GM21360 (cell line): ENCODE measurements at regions not wholly inside any gene's neighbourhood (a gene's known extent, or its start where the extent isn't known, plus 50 kb on each side); places are given as distances from the start of the nearest gene placed in this dataset.
"Not testable (repeated sequence)": the region's sequence is repeated elsewhere in the genome, so short reads cannot be mapped to it uniquely, and the experiment has no call there.

Source experiments
- ATAC-seq: cut with Tn5 transposase; IDR thresholded peaks from one replicate; pipeline ENCODE4 v1.9.1; 2021; ENCODE audit warnings: mild to moderate bottlenecking, moderate library complexity; ENCODE audit not compliant: unreplicated experiment

DNA sequence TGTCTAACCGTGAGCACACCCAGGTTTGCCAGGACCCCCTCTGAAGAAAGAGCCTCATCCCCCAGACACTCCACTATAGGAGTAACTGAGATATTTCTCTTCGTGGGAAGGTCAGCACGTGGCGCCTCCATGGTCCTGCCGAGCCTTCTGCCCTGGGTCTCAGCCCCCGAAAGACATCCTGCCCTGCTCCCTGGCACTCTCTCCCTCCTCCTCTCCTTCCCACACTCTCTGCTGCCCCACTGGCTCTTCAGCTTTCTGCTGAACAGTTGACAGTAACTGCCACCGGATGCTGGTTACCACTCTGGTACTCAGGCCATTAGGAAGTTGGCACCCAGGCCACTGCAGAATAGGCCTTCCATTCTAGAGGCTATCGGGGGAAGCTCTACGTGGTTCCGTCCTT is 185.2 kb downstream of the UACA start:
- ATAC-seq: no peak

DNA sequence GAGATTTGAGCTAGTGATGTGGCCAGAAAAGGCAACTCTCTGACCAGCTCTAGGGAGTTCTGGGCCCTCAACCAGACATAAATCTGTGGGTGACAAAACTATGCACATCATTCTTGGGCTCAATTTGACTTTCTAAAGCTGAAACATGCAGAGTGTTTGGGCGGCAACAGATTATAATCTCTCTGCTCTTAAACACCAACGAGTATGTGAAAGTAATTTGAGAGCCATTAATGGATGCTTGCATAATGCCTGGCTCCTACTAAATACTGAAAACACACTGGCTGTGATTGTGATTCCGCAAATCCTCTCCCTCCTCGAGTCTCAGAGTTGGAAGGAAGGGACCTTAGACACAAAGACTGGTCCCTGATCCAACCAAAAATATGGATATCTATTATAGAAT is 186.7 kb downstream of the UACA start:
- no peak for ATAC-seq

DNA sequence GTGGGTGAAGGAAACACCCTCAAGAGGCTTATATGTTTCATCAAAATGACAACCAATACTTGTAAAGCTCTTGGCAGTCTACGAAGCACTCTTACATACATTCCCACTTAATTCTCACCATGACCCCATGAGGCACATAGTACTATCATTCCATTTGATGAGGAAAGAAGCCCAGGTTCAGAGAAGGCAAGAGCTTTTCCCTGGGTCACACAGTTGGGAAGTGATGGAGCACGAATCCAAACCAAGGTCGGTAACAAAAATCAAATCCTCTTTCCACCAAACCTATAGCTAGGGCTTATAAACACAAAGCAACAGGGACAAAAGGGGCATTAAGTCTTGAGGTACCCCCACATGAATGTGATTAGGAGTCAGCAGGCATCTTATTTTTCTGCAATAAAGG is 187.1 kb downstream of the UACA start:
- no peak for ATAC-seq

DNA sequence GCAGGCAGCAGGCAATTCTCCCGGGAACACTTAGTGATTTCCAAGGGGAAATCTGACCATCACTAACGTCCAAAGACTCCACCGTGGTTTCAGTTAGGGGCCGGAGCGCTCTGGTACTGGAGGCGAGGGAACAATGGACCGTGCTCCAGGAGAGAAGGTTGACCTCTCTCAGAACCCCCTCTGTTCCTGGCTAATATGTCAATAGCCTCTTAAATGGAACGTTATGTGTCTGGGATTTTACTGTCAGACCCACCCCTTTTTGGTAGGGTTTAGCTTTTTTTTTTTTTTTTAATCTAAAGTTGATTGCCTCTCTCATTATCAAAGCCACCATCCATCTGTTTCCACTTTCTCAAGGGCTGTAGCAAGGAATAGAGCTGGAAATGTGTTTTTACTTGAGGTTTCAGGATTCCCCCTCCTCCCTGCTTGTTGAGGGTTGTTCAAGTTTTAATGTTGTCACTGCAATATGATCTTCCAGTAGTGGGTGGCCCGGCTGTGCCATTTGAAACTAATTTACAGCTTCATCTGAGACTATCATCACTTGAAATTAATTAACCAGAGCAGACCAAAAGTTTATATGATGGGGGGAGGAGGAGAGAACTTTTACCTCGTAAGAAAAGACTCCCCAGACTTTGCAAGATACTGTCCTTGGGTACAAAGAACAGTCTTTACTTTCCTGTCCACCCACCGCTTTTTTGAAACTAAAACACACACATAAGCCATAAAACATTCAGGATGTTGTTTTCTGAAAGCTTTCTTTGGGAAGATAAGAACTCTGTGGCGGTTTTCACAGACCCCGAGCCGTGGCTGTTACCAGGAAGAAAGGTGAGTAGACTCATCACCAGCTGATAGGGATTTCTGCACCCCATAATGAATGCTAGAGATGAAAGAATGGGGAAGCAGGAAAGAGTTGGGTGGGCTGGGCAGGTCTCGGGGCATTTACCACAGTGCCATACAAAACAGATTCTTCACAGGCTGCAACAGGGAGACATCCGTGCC is 187.8 kb downstream of the UACA start:
- ATAC-seq: no peak

DNA sequence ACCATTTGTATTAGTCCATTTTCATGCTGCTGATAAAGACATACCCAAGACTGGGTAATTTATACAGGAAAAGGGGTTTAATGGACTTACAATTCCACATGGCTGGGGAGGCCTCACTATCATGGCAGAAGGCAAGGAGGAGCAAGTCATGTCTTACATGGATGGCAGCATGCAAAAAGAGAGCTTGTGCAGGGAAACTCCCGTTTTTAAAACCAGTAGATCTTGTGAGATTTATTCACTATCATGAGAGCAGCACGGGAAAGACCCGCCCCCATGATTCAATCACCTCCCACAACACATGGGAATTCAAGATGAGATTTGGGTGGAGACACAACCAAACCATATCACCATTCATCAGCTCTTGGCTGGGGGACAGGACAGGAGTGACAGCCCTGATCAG is 189.0 kb downstream of the UACA start:
- ATAC-seq: not testable (repeated sequence)

DNA sequence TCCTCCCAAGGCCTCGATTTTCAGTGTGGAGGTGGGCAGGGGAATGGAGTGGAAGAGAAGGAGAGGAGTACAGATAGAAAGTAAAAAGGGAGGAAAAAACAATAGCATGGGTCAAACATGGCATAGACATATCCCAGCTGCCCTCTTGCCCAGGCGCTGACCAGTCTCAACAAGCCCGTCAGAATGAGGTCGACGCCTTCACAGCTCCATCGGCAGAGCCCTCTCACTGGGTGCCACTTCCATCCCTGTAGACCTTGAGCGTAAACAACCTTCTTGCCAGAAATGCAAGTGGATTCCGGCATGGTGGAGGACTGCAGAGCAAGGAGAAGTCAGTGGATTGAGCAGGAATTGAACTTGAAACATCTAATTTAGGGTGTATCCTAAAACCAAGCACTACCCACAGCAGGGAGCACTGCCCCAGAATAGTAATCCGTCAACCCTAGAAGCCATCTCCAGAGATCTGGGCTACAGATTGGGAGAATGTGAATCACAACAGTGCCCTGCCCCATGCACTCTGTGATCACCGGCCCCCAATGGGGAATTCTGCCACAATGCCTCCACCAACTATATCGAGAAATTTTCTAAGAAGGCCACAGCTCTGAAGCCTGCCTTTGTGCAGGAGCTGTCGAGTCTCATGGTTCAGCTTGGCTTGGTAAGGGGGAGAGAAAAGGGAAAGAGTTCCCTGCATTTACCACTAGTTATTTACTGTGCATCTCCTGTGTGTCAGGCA is 190.1 kb downstream of the UACA start:
- no peak for ATAC-seq

DNA sequence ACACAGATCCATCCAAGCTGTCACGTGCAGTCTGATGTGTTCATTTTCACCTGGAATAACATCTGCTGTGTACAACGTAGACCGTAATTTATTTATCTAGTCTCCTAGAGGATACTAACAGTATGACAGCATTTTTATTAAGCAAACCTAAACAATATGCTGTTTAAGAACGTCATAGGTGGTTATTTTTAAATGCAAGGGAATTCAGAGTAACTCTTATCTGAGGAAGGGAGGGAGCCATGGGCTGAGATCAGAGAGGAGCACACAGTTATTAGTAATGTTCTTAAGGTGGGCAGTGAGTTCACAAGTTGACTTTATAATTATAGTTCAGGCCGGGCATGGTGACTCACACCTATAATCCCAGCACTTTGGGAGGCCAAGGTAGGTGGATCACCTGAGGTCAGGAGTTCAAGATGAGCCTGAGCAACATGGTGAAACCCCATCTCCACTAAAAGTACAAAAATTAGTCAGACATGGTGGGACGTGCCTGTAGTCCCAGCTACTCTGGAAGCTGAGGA is 193.6 kb downstream of the UACA start:
- no peak for ATAC-seq

DNA sequence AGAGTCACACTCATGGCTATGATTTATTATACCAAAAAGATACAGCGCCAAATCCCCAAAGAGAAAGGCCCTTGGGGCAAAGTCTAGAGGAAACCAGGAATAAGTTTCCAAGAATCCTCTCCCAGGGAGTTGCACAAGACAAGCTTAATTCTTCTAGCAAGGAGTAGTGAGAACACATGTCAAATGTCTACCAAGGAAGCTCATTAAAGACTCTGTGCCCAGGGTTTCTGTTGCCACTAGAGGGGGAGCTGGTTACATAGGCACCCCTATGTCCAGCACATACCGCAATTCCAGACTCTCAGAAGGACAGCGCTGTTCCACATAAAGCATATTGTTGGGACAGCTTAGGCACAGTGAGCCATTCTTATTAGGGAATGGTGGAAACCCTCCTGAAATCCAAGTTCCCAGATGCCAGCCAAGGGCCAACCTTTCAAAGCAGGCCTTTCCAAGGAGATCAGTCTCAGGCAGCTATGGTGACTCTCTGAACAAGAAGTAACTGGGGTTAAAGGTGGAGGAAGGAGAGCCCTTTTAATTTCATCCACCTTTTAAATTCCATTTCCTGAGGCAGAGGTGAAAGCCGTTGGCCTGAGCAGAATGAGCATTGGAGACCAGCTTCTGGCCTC is 194.2 kb downstream of the UACA start:
- ATAC-seq: no peak

DNA sequence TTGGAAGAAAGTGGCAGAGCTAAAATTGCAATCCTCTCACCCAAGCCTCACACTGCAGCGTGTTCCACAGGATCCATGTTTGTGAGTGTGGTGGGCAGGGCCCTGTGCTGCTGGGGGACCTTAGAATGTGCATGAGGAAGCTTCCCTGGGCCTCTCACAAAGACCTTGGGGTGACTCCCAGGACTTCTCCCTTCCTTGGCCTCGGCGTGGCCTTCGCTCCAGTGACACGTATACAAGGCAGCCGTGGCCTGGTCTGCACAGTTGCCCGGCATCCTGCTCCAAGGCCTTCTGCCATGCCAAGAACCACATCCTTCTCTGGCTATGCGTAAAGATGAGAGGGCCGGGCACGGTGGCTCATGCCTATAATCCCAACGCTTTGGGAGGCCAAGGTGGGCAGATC is 196.4 kb downstream of the UACA start:
- no peak for ATAC-seq

DNA sequence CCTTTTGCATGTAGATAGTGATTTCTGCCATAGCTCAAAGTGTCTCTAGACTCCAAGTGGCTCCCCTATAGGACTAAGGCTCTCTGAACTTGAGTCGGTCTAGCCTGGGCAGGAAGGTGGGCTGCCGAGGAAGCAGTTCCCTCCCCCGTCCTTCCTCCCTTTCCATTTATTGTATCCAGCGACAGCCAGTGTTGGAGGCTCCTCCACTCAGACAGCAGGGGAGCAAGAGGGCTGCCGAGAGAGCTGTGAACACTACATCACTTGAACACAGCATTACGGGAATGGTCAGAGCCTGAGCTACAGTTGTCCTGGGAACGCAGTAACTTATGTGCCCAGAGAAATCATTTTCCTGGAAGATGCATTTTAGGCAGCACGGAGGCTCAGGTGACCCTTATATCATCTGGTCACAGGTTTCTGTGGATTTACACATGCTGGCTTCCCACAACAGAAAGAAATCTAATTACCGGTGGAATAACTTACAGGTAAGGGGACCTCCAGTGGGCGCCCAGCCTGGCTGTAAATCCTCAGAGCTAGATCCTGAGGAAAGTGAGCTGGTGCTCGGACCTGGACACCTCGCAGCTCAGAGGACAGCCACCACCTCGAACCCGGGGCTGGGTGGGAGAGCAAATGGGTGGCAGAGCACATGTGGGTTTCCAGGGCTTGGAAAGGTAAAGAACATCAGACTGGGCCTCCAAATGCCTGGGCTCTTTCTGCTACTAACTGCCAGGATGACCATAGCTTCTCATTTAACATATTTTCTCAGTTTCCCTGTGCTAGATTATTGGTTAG is 197.1 kb downstream of the UACA start:
- no peak for ATAC-seq

DNA sequence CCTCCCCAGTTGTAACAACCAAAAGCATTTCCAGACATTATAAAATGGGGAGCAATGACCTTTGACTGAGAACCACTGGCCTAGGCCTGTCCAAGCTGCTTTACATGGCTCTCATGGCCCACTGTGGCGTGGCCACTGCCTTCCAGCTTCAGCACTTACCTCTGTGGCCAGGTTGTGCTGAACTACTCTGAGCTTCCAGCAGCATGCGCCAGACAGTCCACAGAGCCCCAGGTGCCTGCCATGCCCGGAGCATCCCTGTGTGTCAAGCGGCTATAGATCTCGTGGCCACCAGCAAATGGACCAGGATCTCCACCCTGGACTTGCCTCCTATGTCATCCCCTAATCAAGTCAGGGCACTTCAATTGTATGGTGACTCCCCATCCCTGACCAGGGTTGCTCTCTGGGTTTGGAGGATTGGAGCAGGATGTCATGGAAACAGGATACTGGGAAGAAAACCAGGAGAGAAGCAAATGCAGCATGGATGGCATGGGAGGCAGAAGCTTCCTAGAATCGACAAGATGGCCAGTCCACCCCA is 199.7 kb downstream of the UACA start:
- ATAC-seq: no peak

DNA sequence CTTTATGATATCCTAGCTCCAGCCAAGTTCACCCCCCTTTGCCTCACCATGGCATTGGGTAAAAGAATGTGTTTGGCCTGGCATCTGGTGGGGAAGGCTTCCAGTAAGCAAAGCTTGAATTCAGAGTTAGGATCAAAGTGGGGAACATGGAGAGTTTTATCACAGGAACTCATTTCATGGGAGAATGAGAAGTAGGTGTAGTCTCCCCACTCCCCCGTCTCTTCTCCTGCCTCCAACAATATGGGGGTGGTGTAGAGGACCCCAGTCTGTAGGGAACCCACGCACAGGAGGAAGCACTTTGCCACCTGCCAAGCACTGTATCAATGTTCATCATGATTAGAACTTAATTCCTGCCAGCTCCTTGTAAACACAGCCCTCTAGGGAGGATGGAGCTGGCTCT is 200.5 kb downstream of the UACA start:
- ATAC-seq: no peak

DNA sequence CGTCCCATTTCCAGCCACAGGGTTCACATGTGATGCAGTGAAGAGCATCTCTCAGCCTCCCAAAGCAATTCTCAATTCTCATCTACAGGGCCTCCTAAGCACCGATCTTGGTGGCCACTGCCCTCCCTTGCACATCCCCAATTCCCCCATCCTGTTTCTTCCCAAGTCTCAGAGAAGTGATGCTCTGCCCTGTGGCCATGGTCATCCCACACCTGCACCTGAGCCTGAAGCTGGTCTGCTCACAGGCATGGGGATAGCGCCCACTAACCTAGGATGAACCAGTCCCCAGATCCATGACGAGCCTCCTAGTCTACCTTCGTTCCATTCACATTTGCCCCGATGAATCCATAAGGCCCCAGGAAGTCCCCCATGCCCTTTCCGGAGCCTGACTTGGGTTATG is 201.5 kb downstream of the UACA start:
- no peak for ATAC-seq

DNA sequence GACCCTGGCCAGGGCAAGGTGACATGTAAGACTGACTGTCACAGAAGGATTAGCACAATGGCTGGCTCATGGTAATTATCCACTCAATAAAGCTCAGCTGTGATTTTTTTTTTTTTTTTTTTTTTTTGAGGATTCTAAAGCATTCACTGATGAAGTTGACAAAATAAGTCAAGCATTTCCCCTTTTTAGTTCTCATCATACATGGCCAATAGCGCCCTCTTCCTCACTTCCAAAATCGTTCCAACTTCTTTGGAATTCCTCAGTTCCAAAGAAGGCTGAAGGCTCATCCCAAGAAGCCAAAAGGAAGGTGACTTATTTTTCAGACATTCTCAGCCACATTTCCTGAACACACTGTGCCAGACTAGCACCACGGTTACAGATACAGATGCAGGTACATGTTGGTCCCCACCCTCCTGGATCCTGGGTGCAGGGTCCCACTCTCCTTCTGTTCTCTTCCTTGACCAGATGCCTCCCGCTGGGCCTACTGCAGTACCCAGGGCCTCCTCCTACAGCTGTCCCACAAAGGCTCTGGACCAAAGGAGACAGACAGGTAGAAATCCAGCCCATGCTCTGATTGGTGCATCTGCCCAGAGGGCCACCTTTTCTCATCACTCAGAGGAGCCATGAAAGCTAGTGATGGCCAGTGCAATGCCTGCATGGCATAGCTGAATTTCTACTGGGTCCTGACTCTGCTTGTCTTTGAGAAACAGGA is 202.6 kb downstream of the UACA start:
- ATAC-seq: no peak

DNA sequence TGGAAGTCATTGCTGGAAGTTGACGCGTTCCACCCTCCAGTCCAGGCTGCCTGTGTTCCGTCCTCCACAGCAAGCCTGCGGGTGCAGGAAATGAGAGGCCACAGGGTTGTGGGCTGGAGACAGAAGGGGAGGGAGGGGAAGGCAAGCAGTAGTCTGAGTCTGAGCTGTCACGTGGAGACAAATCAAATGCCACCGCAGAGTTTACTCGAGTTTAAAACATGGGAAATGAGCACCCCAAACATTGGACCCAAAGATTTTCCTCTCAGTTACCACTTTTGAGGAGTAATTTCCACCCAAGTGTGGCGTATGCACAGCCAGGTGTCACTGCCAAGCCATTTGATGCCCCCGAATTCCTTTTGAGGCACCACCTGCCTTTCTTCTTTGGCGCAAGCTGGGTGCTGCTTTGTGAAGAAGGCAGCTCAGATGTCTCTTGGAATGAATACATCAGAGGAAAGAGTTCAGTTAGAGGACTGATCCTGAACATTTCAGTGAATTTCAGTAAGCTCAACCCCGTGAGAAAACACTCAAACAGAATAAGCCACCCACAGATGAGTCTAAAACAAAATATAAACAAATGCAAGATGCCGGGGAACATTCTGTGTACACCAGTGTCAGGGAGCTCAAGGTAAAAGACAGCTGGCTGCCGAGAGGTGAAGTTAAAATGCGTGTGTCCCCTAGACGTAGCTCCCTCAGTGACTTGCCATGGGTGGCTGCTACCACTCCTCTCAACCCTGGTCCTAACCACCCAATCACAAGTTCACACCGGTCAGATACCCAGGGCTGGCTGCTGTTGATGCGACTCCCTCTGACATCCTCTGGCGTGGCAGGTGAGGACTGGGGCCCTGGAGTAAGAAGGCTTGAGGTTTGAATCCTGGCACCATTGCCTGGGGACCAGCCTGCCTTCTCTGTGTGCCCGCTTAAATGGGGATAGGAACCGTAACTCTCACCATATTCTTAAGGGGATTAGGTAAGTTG is 203.8 kb downstream of the UACA start:
- ATAC-seq: no peak

DNA sequence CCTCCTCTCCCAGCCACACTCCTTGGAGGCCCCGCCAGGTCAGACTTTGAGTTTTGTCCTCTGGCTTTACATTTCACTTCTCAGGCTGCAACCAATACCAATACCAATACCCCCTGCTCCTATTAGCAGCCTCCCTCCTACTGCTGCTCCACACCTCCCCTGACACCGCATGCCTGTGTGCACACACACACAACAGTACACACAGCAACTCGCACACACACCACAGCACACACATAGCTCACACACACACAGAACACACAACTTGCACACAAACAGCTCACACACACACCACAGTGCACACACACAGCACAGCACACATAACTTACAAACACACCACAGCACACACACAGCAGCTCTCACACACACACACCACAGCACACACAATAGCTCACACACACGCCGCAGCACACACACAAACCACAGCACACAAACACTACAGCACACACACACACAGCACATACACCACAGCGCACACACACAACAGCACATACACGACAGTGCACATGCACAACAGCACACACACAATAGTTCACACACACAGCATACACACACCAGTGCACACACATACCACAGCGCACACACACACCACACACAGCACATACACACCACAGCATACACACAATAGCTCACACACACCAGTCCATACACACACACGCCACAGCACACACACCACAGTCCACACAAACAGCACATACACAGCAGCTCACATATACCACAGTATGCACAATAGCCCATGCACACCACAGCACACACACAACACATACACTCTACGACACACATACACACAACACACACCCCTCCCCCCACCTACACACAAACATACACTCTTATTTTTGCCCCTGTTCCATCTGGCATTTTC is 204.7 kb downstream of the UACA start:
- no peak for ATAC-seq

DNA sequence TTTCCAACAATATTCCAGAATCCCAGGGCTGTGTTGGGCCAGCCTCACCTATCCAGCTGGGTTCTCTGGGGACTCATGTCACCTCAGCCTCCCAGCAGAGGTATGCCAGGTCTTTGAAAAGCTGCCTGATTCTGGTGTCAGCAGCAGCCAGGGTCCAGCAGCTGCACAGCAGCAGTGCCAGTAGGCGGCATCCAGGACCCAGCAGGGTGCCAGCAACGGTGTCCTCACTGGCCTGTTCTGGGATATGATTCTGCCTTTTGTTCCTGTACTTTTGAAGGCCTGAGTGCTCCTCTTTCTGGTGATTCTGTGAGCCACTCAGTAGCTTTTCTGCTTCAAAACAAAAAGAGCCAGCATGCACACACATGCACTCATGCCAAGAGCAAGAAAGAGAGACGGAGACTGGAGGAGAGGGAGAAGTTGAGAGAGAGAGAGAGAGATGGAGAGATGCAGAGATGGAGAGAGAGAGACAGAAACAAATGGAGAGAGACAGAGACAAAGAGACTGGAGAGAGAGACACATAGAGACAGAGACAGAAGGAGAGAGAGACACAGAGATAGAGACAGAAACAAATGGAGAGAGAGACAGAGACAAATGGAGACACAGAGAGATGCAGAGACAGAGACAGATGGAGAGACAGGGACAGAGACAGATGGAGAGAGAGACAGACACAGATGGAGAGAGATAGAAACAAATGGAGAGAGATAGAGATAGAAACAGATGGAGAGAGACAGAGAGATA is 205.7 kb downstream of the UACA start:
- no peak for ATAC-seq
